ENCODE measurements at regions not wholly inside any gene's neighbourhood (a gene's known extent, or its start where the extent isn't known, plus 50 kb on each side); places are given as distances from the start of the nearest gene placed in this dataset.

GRCh38 chr4:23481566-23481965, 408.3 kb downstream of the PPARGC1A start:
- TF ChIP-seq CTCF (IDR thresholded peaks at IDR 0.05) (no peak), POLR2A (IDR thresholded peaks at IDR 0.05) (no peak)
